SK-N-SH (cell line): ENCODE measurements at regions not wholly inside any gene's neighbourhood (a gene's known extent, or its start where the extent isn't known, plus 50 kb on each side); places are given as distances from the start of the nearest gene placed in this dataset.

Experiments used
- CTCF ChIP-seq: fragments of 200-600 bp; sonication (generic); IDR thresholded peaks from 2 replicates; pipeline ENCODE4 v1.6.1; 2017; ENCODE audit warnings: antibody characterized with exemption, mild to moderate bottlenecking, moderate library complexity
- EP300 ChIP-seq, 2 experiments: IDR thresholded peaks; 2 replicates each; pipeline versions ENCODE4 v1.4.0 to v1.6.1; 2012; ENCODE audit warnings: borderline replicate concordance in 1 of 2, low read depth in 1 of 2, low read length in 1 of 2
- FOXM1 ChIP-seq: IDR thresholded peaks from 2 replicates; pipeline ENCODE4 v1.4.0; 2012; ENCODE audit warnings: low read depth, mild to moderate bottlenecking
- MAX ChIP-seq: IDR thresholded peaks from 2 replicates; pipeline ENCODE4 v1.4.0; 2012; ENCODE audit warnings: low read depth
- POLR2AphosphoS5 ChIP-seq: IDR thresholded peaks from 2 replicates; pipeline ENCODE4 v1.6.1; 2012; ENCODE audit warnings: low read depth, low read length
- RXRA ChIP-seq: IDR thresholded peaks from 2 replicates; pipeline ENCODE4 v1.4.0; 2012; ENCODE audit warnings: low read depth, mild to moderate bottlenecking, borderline replicate concordance
- SIN3A ChIP-seq: IDR thresholded peaks from 2 replicates; pipeline ENCODE4 v1.6.1; 2012; ENCODE audit warnings: low read depth, mild to moderate bottlenecking, low read length, moderate library complexity, borderline replicate concordance
- TCF12 ChIP-seq: IDR thresholded peaks from 2 replicates; pipeline ENCODE4 v1.4.0; 2012
- USF2 ChIP-seq: fragments of 150-350 bp; IDR thresholded peaks from 2 replicates; pipeline ENCODE4 v1.6.1; 2017; ENCODE audit warnings: antibody characterized with exemption, low read length, low read depth, borderline replicate concordance
- YY1 ChIP-seq: IDR thresholded peaks from 2 replicates; pipeline ENCODE4 v1.4.0; 2012; ENCODE audit warnings: low read depth, mild to moderate bottlenecking

- TF ChIP-seq CTCF (no peak), SIN3A (no peak), TCF12 (no peak), YY1 (no peak), EP300 (IDR thresholded peaks at IDR 0.05; ENCODE audit: borderline replicate concordance in 1 of 2, low read depth in 1 of 2, low read length in 1 of 2) (no peak), USF2 (no peak), FOXM1 (no peak), POLR2AphosphoS5 (no peak), MAX (no peak), RXRA (no peak)
These were observed 233.1 kb downstream of the IRX1 start for GRCh38 chr5:3828761-3829160.
